ENCODE measurements at regions not wholly inside any gene's neighbourhood (a gene's known extent, or its start where the extent isn't known, plus 50 kb on each side); places are given as distances from the start of the nearest gene placed in this dataset.
"Not testable (repeated sequence)": the region's sequence is repeated elsewhere in the genome, so short reads cannot be mapped to it uniquely, and the experiment has no call there.

DNA sequence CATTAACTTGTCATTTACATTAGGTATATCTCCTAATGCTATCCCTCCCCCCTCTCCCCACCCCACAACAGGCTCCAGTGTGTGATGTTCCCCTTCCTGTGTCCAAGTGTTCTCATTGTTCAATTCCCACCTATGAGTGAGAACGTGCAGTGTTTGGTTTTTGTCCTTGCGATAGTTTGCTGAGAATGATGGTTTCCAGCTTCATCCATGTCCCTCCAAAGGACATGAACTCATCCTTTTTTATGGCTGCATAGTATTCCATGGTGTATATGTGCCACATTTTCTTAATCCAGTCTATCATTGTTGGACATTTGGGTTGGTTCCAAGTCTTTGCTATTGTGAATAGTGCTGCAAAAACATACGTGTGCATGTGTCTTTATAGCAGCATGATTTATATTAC, 60.7 kb upstream of the HOXC13 start:
- DNase-seq: not testable (repeated sequence)

DNA sequence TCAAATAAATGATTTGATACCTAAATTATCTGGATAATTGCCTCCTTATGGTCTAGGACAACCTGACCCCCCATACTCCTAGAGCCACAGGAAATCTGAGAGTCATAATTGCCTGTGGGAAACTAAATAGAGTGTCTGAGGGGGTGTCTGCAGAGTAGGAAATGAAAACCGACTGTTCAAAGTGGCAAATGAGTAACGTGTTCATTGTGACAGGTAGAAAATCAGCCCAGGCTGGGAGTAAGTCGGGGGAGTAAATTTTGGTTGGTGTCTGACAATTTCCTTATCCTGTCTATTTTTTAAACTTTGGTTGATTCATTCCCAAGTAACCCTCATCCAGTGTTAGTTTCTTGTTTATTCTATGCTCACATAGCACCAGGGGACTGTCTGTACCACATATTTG, 51.6 kb upstream of the HOXC13 start:
- no peak for DNase-seq

DNA sequence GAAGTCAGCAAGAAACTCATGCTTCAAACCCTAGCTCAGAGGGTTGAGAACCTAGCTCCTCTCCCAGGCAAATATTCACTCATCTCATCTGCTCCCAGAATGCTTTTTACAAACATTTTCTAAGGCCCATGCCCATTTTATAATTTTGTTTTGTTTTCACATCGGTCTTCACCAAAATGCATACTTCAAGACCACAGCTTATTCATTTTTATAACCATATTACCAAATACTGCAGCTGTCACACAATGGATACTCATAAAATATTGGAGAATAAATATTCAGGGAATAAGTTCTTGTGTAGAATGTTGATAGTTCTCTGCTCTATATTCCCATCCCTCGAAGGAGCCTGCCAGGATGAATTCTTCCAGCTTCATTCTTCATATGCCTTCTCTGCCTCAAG, 50.8 kb upstream of the HOXC13 start:
- DNase-seq: no peak

Data from inflammatory macrophage treated with lipopolysaccharide for 1 hour (primary cell).